GM21381 (cell line): ENCODE measurements at regions not wholly inside any gene's neighbourhood (a gene's known extent, or its start where the extent isn't known, plus 50 kb on each side); places are given as distances from the start of the nearest gene placed in this dataset.
"Not testable (repeated sequence)": the region's sequence is repeated elsewhere in the genome, so short reads cannot be mapped to it uniquely, and the experiment has no call there.

Experiments
- ATAC-seq: cut with Tn5 transposase; IDR thresholded peaks from one replicate; pipeline ENCODE4 v1.9.1; 2021; ENCODE audit warnings: mild to moderate bottlenecking, moderate library complexity; ENCODE audit not compliant: unreplicated experiment

DNA sequence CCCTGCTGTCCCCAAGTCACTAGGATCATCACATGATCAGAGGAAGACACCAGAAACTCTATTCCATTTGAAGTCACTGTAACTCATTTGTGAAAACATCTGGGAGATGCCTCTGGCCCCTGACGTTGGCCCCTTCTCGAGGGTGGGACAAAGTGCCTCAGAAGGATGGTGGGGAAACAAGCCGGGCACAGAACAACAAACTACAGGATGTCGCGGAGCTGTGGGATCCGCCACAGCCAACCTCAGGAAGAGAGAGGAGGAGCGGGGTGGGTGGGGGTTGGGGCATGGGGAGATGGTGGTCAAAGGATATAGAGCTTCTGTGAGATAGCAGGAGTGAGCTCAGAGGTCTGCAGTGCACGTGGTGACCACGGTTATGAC is 265.6 kb upstream of the TCERG1L start:
- no peak for ATAC-seq

DNA sequence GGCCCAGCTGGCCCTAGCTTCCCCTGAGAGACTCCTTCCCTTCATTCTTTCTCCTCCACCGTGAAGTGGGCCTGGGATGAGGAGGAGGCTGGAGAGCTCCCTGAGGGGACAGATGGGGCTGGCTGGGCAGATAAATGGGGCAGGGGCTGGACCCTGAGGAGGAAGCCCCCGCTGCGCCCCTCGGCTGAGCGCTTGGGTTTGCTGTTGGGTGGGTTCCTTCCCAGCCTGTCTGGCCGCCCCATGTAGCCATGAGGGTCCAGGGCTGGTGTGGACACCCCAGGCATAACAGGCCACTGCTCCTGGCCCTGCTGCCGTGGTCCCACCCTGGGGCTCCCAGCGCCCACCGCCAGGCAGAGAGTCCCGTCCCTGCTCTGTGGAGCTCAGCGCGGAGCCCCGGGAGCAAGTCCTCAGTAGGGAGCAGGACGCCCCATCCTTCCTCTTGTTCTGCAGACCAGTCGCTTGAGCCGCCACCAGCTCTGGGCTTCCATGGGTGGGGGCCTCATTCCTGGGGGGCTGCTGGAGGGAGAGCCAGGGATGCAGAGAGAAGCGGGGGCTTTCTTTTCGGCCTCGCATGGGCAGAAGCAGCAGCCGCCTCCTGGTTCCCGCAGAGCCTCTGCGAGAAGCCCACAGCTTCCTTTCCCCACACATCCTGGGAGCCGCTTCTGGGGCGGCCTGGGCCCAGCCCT is 266.4 kb upstream of the TCERG1L start:
- ATAC-seq: no peak

DNA sequence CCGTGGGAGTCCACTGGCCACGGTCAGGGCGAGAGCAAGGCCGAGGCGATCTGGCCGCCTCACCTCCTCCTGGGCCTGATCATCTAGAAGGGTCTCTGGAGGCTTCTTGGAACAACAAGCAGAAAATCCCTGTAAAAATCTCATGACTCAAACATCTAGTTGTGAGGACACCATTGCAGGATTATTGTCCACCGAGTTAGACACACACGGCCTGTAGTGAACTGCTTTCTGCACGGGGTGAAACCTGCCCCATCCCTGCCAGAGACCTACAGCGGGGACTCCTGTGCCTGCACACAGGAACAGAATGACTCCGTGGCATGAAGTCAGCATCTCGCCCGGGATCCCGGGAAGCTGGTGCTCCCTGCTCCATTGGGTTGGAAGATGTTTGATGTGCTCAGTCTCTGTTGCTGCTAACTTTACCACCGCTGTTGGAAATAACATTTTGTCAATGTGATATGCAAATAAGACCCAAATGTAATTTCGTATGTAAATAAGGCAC is 267.0 kb upstream of the TCERG1L start:
- no peak for ATAC-seq

GRCh38 chr10:131579251-131580071 is 267.9 kb upstream of the TCERG1L start:
- ATAC-seq: no peak

- no peak for ATAC-seq
Measured at GRCh38 chr10:131580076-131580652, 268.6 kb upstream of the TCERG1L start.

DNA sequence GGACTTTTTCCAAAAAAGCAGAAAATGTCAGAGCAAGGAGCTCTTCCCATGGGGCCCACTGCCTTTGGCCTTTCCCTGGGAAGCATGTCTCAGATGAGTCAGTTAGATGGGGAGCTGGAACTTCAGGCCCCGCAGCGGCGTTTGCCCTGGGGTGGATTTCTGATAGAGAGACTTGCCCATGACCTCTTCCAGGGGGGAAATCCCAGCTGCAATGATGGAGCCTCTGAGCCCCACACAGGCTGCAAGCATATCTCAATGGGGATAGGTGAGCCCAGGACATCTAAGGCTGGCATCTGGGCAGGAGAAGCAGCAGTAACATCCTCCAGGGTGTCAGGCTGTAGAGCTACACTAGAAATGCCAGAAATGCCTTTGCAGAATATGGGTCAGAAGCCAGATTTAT is 269.2 kb upstream of the TCERG1L start:
- no peak for ATAC-seq

GRCh38 chr10:131581547-131581946 is 270.0 kb upstream of the TCERG1L start:
- not testable (repeated sequence) for ATAC-seq

- no peak for ATAC-seq
Measured at GRCh38 chr10:131584287-131584686, 272.8 kb upstream of the TCERG1L start.

- ATAC-seq: no peak
Measured at GRCh38 chr10:131585761-131586160, 274.2 kb upstream of the TCERG1L start.

DNA sequence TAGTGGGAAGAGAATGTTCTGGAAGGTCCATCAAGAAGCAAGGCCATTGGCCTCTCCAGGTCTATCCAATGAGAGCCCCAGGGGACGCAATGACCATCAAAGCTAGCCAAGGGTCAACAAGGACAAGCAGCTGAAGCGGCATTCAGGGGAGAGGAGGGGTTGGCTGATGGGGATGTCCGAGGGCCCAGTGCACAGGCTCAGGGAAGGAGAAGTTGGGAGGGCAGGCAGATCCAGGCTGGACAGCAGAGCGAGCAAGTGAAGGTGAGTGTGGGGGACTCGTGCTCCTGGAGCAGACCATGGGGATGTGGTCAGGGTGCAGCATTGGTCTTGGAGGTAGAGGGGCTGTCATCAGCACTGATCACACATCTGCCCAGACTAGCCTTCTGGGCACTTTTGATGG is 275.4 kb upstream of the TCERG1L start:
- no peak for ATAC-seq

GRCh38 chr10:131587976-131588680 is 276.6 kb upstream of the TCERG1L start:
- ATAC-seq: no peak

- ATAC-seq: no peak
Measured at GRCh38 chr10:131588704-131589220, 277.2 kb upstream of the TCERG1L start.

GRCh38 chr10:131590567-131590966 is 279.0 kb upstream of the TCERG1L start:
- no peak for ATAC-seq

- no peak for ATAC-seq
Measured at GRCh38 chr10:131591936-131592335, 280.4 kb upstream of the TCERG1L start.

- no peak for ATAC-seq
Measured at GRCh38 chr10:131609176-131609575, 291.6 kb upstream of the PPP2R2D start.

DNA sequence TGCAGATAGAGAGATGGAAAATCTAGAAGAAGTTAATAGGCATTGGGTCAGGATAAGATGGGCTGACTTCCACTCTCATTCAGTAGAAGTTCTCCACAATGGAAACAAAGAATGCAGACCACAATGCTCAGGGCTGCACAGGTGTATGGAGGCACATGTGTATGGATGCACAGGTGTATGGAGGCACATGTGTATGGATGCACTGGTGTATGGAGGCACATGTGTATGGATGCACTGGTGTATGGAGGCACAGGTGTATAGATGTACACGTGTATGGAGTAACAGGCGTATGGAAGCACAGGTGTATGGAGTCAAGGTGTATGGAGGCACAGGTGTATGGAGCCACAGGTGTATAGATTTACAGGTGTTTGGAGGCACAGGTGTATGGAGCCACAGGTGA is 285.7 kb upstream of the PPP2R2D start:
- no peak for ATAC-seq

DNA sequence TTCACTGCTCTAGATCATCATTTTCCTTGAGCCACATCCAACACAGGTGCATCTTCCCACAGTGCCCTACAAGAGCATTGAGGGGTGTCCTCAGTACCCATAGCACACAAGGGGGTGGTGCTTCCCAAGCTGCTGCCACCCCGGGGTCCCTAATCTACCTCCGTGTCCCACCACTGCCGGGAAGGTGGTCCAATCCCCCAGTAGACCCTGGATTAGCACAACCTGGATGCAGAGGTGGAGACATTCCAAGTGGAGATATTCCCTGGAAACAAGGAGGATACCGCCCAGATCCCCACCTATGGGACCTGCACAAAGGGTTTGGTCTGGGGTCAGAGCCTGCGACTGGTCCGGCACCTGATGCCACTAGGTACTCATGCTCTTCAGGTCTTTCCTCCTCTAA is 284.8 kb upstream of the PPP2R2D start:
- ATAC-seq: no peak

DNA sequence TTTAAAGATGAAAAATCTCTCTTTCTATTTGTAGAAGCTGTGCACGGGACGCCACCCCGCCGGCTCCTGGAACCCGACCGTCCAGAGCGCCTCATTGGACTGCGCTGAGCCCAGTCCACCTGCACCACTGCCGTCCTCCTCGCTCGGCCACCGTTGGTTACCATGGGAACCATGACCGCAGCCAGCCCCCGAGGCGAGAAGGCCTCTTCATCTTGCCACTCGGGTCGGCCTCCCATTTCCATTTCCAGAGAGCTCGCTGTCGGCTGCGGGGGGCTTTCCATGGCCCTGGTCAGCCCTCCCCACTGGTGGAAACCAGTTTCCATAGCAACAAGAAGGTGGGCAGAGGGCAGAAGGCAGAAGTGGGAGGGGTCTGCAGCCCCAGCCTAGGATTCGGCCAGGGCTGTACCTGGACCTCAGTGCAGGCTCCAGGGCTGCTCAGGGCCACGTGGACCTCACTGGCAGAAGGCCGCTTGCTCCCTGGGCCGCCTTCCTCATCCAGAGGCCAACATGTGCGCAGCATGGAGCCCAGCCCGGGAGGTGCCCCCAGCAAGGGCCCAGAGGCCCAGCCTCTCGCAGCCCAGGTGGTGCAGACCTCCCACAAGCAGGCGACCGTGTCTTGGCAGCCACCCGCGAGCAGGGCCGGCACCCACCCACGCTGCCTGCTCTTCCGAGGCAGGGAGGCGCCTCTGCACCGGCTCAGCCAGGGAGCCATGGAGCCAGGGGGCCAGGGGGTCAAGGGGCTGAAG is 283.5 kb upstream of the PPP2R2D start:
- ATAC-seq: no peak

DNA sequence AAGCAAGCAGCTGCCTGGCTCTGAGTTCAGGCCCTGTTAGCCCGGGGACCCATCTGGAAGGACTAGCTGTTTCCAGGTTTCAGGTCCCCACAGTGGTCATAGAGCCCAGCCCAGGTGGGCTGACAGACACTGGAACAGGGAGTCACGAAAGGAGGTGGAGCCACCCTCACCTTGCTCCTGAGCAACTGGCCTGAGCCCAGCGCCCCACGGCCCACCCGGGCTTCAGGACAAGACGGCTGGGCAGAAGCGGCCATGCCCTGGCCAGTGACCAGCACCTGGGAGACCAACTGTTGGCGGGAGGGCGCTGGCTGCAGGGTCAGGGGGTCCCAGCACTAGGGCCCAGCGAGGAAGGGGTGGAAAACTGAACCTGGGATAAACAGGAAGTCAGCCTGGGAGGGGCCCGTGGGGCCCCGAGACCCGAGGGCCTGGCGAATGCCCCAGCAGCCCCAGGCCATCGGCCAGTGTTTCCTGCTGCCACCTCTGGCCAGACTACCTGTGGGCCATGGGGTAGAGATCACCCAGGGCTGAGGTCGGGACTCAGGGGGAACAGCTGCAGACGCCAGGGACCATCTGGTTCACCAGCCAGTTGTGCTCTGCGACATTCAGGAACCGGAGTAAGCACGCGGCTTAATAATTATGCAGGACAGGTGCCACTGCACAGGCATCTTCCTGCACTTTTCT is 282.1 kb upstream of the PPP2R2D start:
- ATAC-seq: no peak

DNA sequence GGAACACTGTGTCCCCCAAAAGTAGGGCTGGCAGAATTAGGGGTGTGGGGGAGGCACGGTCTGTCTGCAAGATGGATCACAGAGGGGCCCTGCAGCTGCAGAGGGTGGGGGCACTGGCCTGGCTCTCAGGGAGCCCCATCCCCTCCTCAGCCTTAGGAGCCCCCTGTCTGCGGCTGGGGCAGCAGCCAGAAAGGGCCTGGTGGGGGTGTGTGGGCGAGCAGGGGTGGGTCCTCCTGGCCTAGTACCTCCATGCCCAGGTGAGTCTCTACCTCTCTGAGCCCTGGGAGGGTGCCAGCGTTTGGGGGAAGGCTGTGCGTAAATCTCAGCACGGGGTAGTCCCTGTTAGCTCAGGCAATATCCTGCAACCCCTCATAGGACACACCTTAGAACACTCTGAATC is 280.5 kb upstream of the PPP2R2D start:
- ATAC-seq: no peak
